Neural cell (in vitro differentiated cells): ENCODE measurements at regions not wholly inside any gene's neighbourhood (a gene's known extent, or its start where the extent isn't known, plus 50 kb on each side); places are given as distances from the start of the nearest gene placed in this dataset.

ENCODE experiments used
- H2AFZ ChIP-seq: fragments of 200-600, 300-800 bp; sonication (generic), shearing (Covaris generic); 2 replicates; pipeline ENCODE4 v1.6.0; 2014; ENCODE audit warnings: low read depth, mild to moderate bottlenecking, antibody characterized with exemption, low read length, moderate library complexity
- H3F3A ChIP-seq: fragments of 200-600 bp; shearing (Covaris generic); 2 replicates; pipeline ENCODE4 v1.6.1; 2016; ENCODE audit warnings: mild to moderate bottlenecking, moderate library complexity, mixed read lengths, antibody characterized with exemption, low read length; ENCODE audit not compliant: insufficient read depth, poor library complexity, severe bottlenecking
- H3K27ac ChIP-seq: fragments of 200-600, 300-800 bp; sonication (generic), shearing (Covaris generic); 2 replicates; pipeline ENCODE4 v1.5.1; 2014; ENCODE audit warnings: mild to moderate bottlenecking, low read length, moderate library complexity
- H3K27me3 ChIP-seq: fragments of 300-800, 200-600 bp; sonication (generic), shearing (Covaris generic); 2 replicates; pipeline ENCODE4 v1.6.0; 2014; ENCODE audit warnings: mild to moderate bottlenecking, low read depth, low read length, moderate library complexity; ENCODE audit not compliant: insufficient read depth
- H3K36me3 ChIP-seq: fragments of 300-800, 200-600 bp; sonication (generic), shearing (Covaris generic); 2 replicates; pipeline ENCODE4 v1.5.1; 2014; ENCODE audit warnings: mild to moderate bottlenecking, antibody characterized with exemption, low read length, moderate library complexity; ENCODE audit not compliant: insufficient read depth
- H3K4me2 ChIP-seq: fragments of 300-800, 200-600 bp; sonication (generic), shearing (Covaris generic); 2 replicates; pipeline ENCODE4 v1.6.0; 2014; ENCODE audit warnings: mild to moderate bottlenecking, low read length
- H3K4me3 ChIP-seq: fragments of 300-800, 200-600 bp; sonication (generic), shearing (Covaris generic); 2 replicates; pipeline ENCODE4 v1.5.1; 2014; ENCODE audit warnings: mild to moderate bottlenecking, low read length, moderate library complexity
- H3K79me2 ChIP-seq: fragments of 200-600 bp; shearing (Covaris generic); replicated peaks from 2 replicates; pipeline ENCODE4 v1.6.0; 2014; ENCODE audit warnings: mild to moderate bottlenecking, low read length, moderate library complexity; ENCODE audit not compliant: insufficient read depth
- H3K9ac ChIP-seq: fragments of 300-800, 200-600 bp; sonication (generic), shearing (Covaris generic); 2 replicates; pipeline ENCODE4 v1.6.1; 2016; ENCODE audit warnings: mild to moderate bottlenecking, low read length, mixed read lengths
- H3K9me2 ChIP-seq: fragments of 200-600 bp; shearing (Covaris generic); 2 replicates; pipeline ENCODE4 v1.6.1; 2016; ENCODE audit warnings: mild to moderate bottlenecking, low read length, mixed read lengths; ENCODE audit not compliant: insufficient read depth
- H3K9me3 ChIP-seq: fragments of 200-600, 300-800 bp; sonication (generic), shearing (Covaris generic); 2 replicates; pipeline ENCODE4 v1.6.1; 2016; ENCODE audit warnings: mild to moderate bottlenecking, mixed run types, low read length, moderate library complexity, mixed read lengths
- H4K20me1 ChIP-seq: fragments of 200-600 bp; shearing (Covaris generic); 2 replicates; pipeline ENCODE4 v1.6.1; 2016; ENCODE audit warnings: mild to moderate bottlenecking, mixed run types; ENCODE audit not compliant: insufficient read depth
- EP300 ChIP-seq: fragments of 450-650 bp; conservative IDR thresholded peaks from 2 replicates; pipeline ENCODE4 v1.6.1; 2014; ENCODE audit warnings: antibody characterized with exemption, mild to moderate bottlenecking, moderate library complexity; ENCODE audit not compliant: poor library complexity, severe bottlenecking
- EZH2 ChIP-seq: fragments of 200-600, 300-800 bp; shearing (Covaris generic), sonication (generic); IDR thresholded peaks from 2 replicates; pipeline ENCODE4 v1.6.1; 2014; ENCODE audit warnings: antibody characterized with exemption, low read length, borderline replicate concordance, mild to moderate bottlenecking; ENCODE audit not compliant: insufficient read depth, poor library complexity, severe bottlenecking
- MXI1 ChIP-seq: fragments of 450-650 bp; conservative IDR thresholded peaks from 2 replicates; pipeline ENCODE4 v1.6.1; 2014; ENCODE audit warnings: antibody characterized with exemption, mild to moderate bottlenecking; ENCODE audit not compliant: poor library complexity, severe bottlenecking
- POLR2AphosphoS5 ChIP-seq: IDR thresholded peaks from 2 replicates; pipeline ENCODE4 v1.6.1; 2012
- RAD21 ChIP-seq: fragments of 450-650 bp; conservative IDR thresholded peaks from 2 replicates; pipeline ENCODE4 v1.6.1; 2014; ENCODE audit warnings: antibody characterized with exemption, mild to moderate bottlenecking, moderate library complexity
- SMC3 ChIP-seq: fragments of 450-650 bp; conservative IDR thresholded peaks from 2 replicates; pipeline ENCODE4 v1.6.1; 2014; ENCODE audit warnings: antibody characterized with exemption, mild to moderate bottlenecking, moderate library complexity; ENCODE audit not compliant: poor library complexity
- TAF1 ChIP-seq: IDR thresholded peaks from 2 replicates; pipeline ENCODE4 v1.6.1; 2012; ENCODE audit warnings: low read depth
- TF ChIP-seq, protein P1 (sequence below): fragments of 450-650 bp; IDR thresholded peaks from 2 replicates; pipeline ENCODE4 v1.5.1; 2014; ENCODE audit warnings: antibody characterized with exemption, mild to moderate bottlenecking, moderate library complexity; ENCODE audit not compliant: poor library complexity, severe bottlenecking
- TF ChIP-seq, protein P2 (sequence below): IDR thresholded peaks from 2 replicates; pipeline ENCODE4 v1.6.1; 2012; ENCODE audit warnings: borderline replicate concordance

GRCh38 chr2:195445639-195446038, 211.4 kb upstream of the SLC39A10 start:
- Histone ChIP-seq H3K4me2 (no peak overlapping the region), H3K9ac (no peak overlapping the region), H3K9me2 (no peaks in the 10 kb centered on the region), H3K27ac (no peak overlapping the region), H2AFZ (no peak overlapping the region), H3F3A (no peaks in the 10 kb centered on the region), H3K79me2 (no peaks in the 10 kb centered on the region), H3K36me3 (no peaks in the 10 kb centered on the region), H4K20me1 (no peaks in the 10 kb centered on the region), H3K9me3 (no peaks in the 10 kb centered on the region), H3K4me3 (no peak overlapping the region), H3K27me3 (no peaks in the 10 kb centered on the region)
- no peak for TF ChIP-seq EZH2
- TF ChIP-seq EP300 = no peak
- no peak for TF ChIP-seq TAF1
- TF ChIP-seq MXI1 = no peak
- no peak for TF ChIP-seq SMC3
- TF ChIP-seq POLR2AphosphoS5 = no peak
- no peak for TF ChIP-seq RAD21
- TF ChIP-seq, protein P1, sequence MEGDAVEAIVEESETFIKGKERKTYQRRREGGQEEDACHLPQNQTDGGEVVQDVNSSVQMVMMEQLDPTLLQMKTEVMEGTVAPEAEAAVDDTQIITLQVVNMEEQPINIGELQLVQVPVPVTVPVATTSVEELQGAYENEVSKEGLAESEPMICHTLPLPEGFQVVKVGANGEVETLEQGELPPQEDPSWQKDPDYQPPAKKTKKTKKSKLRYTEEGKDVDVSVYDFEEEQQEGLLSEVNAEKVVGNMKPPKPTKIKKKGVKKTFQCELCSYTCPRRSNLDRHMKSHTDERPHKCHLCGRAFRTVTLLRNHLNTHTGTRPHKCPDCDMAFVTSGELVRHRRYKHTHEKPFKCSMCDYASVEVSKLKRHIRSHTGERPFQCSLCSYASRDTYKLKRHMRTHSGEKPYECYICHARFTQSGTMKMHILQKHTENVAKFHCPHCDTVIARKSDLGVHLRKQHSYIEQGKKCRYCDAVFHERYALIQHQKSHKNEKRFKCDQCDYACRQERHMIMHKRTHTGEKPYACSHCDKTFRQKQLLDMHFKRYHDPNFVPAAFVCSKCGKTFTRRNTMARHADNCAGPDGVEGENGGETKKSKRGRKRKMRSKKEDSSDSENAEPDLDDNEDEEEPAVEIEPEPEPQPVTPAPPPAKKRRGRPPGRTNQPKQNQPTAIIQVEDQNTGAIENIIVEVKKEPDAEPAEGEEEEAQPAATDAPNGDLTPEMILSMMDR = no peak
- TF ChIP-seq, protein P2, sequence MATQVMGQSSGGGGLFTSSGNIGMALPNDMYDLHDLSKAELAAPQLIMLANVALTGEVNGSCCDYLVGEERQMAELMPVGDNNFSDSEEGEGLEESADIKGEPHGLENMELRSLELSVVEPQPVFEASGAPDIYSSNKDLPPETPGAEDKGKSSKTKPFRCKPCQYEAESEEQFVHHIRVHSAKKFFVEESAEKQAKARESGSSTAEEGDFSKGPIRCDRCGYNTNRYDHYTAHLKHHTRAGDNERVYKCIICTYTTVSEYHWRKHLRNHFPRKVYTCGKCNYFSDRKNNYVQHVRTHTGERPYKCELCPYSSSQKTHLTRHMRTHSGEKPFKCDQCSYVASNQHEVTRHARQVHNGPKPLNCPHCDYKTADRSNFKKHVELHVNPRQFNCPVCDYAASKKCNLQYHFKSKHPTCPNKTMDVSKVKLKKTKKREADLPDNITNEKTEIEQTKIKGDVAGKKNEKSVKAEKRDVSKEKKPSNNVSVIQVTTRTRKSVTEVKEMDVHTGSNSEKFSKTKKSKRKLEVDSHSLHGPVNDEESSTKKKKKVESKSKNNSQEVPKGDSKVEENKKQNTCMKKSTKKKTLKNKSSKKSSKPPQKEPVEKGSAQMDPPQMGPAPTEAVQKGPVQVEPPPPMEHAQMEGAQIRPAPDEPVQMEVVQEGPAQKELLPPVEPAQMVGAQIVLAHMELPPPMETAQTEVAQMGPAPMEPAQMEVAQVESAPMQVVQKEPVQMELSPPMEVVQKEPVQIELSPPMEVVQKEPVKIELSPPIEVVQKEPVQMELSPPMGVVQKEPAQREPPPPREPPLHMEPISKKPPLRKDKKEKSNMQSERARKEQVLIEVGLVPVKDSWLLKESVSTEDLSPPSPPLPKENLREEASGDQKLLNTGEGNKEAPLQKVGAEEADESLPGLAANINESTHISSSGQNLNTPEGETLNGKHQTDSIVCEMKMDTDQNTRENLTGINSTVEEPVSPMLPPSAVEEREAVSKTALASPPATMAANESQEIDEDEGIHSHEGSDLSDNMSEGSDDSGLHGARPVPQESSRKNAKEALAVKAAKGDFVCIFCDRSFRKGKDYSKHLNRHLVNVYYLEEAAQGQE = no peak

DNA sequence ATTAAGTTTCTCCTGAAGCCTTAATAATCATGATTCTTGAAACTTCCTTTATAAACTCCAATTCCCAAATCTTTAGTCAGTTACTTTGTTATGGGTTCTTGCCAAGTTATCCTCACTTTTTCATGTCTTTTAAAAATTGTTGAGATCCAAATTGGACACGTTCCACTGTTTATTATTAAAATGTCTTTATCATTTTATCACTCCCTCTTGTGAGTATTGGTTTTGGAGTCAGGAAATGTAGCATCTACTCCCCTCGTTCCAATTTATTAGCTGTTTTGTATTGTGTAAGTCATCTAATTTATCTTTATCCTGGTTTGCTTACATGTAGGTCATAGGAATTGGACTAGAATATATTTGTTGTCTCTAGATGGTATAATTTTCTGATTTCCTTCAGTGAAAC, 213.1 kb upstream of the SLC39A10 start:
- Histone ChIP-seq H3K27me3 (no peaks in the 10 kb centered on the region), H3K36me3 (no peaks in the 10 kb centered on the region), H3F3A (no peaks in the 10 kb centered on the region), H3K9ac (no peak overlapping the region), H4K20me1 (no peaks in the 10 kb centered on the region), H3K4me3 (no peak overlapping the region), H3K27ac (no peak overlapping the region), H3K9me3 (no peaks in the 10 kb centered on the region), H2AFZ (no peak overlapping the region), H3K4me2 (no peak overlapping the region), H3K9me2 (no peaks in the 10 kb centered on the region), H3K79me2 (no peaks in the 10 kb centered on the region)
- TF ChIP-seq EZH2 = no peak
- no peak for TF ChIP-seq POLR2AphosphoS5
- TF ChIP-seq SMC3 = no peak
- TF ChIP-seq, protein P1 = no peak
- no peak for TF ChIP-seq EP300
- no peak for TF ChIP-seq RAD21
- TF ChIP-seq, protein P2 = no peak
- no peak for TF ChIP-seq MXI1
- no peak for TF ChIP-seq TAF1
